HG03135 (cell line): ENCODE measurements at regions not wholly inside any gene's neighbourhood (a gene's known extent, or its start where the extent isn't known, plus 50 kb on each side); places are given as distances from the start of the nearest gene placed in this dataset.
"Not testable (repeated sequence)": the region's sequence is repeated elsewhere in the genome, so short reads cannot be mapped to it uniquely, and the experiment has no call there.

Experiments used
- ATAC-seq: cut with Tn5 transposase; IDR thresholded peaks from one replicate; pipeline ENCODE4 v1.9.1; 2021; ENCODE audit warnings: mild to moderate bottlenecking, moderate library complexity; ENCODE audit not compliant: unreplicated experiment

GRCh38 chr12:11535127-11535526, 114.3 kb upstream of the ETV6 start:
- ATAC-seq: no peak

GRCh38 chr12:11539156-11539555, 110.3 kb upstream of the ETV6 start:
- no peak for ATAC-seq

- ATAC-seq: no peak
Observed at GRCh38 chr12:11540156-11540555, 109.3 kb upstream of the ETV6 start.

- ATAC-seq: no peak
Observed at GRCh38 chr12:11540615-11541310, 108.7 kb upstream of the ETV6 start.

GRCh38 chr12:11542599-11542998, 106.9 kb upstream of the ETV6 start:
- no peak for ATAC-seq

- no peak for ATAC-seq
Observed at GRCh38 chr12:11543457-11544158, 105.9 kb upstream of the ETV6 start.

- ATAC-seq: peak; percentile 79
Observed at GRCh38 chr12:11545484-11546330, 103.8 kb upstream of the ETV6 start.

- not testable (repeated sequence) for ATAC-seq
Observed at GRCh38 chr12:11546582-11547270, 102.7 kb upstream of the ETV6 start.

- ATAC-seq: not testable (repeated sequence)
Observed at GRCh38 chr12:11547271-11547646, 102.2 kb upstream of the ETV6 start.

GRCh38 chr12:11549119-11549518, 100.4 kb upstream of the ETV6 start:
- no peak for ATAC-seq

- ATAC-seq: peak; percentile 70
Observed at GRCh38 chr12:11553871-11554533, 95.5 kb upstream of the ETV6 start.

- ATAC-seq: no peak
Observed at GRCh38 chr12:11555195-11555594, 94.3 kb upstream of the ETV6 start.

GRCh38 chr12:11555743-11556625, 93.5 kb upstream of the ETV6 start:
- no peak for ATAC-seq

- no peak for ATAC-seq
Observed at GRCh38 chr12:11556682-11557081, 92.8 kb upstream of the ETV6 start.

GRCh38 chr12:11559626-11560340, 89.7 kb upstream of the ETV6 start:
- no peak for ATAC-seq

GRCh38 chr12:11561411-11561810, 88.1 kb upstream of the ETV6 start:
- no peak for ATAC-seq

GRCh38 chr12:11563785-11564739, 85.4 kb upstream of the ETV6 start:
- no peak for ATAC-seq
